ENCODE measurements at regions not wholly inside any gene's neighbourhood (a gene's known extent, or its start where the extent isn't known, plus 50 kb on each side); places are given as distances from the start of the nearest gene placed in this dataset.
A peak's percentile ranks its signal among the peaks of the same experiment; 100 is the strongest.
"Not testable (repeated sequence)": the region's sequence is repeated elsewhere in the genome, so short reads cannot be mapped to it uniquely, and the experiment has no call there.

DNA sequence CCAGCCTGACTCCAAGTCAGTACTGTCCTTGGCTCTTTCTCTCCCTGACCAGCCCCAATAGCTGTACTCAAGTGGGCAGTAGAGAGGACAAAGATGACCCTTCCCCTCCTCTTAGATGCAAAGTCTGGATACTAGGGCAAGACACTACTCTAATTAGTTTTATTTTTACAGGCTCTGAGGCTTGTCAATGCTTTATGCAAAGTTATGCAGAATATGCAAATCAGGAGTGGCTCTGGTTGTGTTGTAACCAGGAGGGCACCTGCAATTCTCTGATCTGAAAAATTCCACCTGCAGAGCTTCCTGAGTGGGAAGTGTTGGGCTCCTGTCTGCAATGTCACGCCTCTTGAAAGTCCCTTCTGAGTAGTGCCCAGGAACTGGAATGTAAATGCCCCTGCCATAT, 201.5 kb downstream of the RGS3 start:
- no peak for DNase-seq

- no peak for DNase-seq
Observed at GRCh38 chr9:113665756-113666155, 202.2 kb downstream of the RGS3 start.

DNA sequence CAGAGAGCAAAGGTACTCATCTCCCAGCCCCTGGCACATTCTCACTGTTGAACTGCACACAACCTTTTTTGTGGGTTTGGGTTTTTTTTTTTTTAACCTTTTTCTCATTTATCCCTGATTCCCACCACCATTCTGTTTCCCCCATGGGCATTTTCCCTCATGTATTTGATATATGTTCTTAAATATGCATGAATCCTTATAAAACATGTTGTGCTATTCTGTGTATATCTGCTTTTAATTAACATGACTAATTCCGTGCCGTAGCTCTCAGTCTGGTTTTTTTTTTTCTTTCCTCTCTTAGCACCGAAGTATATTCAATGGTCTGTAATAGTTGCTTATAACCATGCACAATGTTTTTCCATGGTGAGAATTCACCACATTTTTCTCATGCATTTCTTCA, 204.5 kb downstream of the RGS3 start:
- DNase-seq, result no peak

- no peak for DNase-seq
Observed at GRCh38 chr9:113669522-113670115, 206.1 kb downstream of the RGS3 start.

DNA sequence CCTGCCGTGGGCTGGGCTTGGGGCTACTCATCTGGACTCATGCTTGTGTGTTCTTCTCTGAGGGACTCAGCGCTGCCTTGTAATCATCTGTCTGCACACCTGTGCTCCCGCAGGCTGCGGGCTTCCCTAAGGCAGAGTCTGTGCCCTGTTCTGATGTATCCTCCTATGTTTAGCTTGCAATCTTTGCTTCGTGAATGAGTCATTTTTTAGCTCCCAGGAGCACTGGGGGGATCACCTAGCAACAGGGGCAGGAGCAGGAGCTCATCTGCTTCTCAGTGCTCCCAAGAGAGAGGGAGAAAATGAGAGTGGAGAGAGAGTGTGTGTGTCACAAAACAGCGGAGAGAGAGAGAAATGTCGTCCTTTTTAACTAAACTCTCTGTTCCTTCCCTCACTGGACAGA, 202.4 kb upstream of the ZNF618 start:
- DNase-seq, result no peak

DNA sequence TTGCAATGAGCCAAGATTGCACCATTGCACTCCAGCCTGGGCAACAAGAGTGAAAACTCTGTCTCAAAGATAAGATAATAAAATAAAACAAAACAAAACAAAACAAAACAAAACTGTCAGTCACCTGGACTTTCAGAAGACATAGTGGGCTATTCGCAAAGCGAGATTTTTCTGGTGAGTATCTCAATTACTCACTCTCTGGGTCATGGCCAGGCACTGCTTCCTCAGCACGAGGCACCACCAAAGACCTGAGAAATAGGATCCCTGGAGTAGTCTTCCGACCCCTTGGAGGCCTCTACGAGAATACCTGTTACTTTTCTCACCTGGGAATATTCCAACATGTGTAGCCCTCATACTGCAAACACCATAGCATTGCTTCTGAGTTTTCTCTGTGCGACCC, 201.7 kb upstream of the ZNF618 start:
- DNase-seq, result no peak

DNA sequence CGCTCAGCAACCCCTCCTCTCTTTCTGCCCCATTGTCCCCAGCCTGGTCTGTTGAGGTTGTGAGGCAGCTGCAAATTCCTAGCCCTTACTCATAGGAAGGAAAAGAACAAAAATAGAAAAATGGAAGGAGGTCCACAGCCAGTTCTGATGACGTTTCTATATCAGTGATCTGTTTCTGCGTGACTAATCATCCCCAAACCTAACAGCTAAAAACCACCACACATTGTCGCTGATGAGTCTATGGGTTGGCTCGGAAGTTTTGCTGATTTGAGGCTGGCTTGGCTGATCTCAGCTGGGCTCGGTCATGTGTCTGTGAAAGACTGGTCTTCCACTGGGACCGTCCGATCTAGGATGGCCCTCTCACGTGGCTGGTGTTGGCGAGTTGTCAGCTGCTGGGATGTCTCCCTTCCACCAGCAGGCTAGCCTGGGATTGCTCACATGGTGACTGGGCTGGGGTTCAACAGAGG, 200.6 kb upstream of the ZNF618 start:
- DNase-seq, result no peak

DNA sequence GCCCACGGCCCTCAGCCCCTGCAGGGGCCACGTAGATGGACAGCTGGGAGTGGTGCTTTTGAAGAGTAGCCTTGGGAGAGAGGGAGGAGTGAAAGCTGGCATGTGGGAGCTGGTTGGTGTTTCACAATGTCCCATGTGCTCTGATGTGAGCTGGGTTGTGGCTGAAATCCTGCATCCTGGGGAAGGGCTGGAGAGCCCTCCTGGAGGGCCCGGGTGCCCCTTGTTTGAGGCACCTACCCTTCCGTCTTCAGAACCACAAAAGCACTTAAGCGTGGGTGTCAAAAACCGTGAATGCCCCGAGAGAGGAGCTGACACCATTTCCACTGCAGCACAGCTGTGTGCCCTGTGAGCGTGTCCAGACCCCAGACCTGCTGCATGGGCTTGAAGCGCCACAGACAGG, 199.1 kb upstream of the ZNF618 start:
- DNase-seq, result no peak

- no peak for DNase-seq
Observed at GRCh38 chr9:113677569-113677968, 198.5 kb upstream of the ZNF618 start.

GRCh38 chr9:113678119-113678858, 197.8 kb upstream of the ZNF618 start:
- no peak for DNase-seq

GRCh38 chr9:113678859-113679256, 197.3 kb upstream of the ZNF618 start:
- no peak for DNase-seq

GRCh38 chr9:113682297-113682771, 193.8 kb upstream of the ZNF618 start:
- DNase-seq, result peak; percentile 76

DNA sequence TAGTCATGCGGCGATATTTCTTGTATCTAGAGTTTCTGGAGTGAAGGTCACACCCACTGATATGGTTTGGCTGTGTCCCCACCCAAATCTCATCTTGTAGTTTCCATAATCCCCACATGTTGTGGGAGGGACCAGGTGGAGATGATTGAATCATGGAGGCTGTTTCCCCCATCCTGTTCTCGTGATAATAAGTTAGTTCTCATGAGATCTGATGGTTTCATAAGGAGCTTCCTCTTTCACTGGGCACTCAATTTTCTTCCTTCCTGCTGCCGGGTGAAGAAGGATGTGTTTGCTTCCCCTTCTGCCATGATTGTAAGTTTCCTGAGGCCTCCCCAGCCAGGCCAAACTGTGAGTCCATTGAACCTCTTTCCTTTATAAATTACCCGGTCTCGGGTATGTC, 190.5 kb upstream of the ZNF618 start:
- DNase-seq, result not testable (repeated sequence)

DNA sequence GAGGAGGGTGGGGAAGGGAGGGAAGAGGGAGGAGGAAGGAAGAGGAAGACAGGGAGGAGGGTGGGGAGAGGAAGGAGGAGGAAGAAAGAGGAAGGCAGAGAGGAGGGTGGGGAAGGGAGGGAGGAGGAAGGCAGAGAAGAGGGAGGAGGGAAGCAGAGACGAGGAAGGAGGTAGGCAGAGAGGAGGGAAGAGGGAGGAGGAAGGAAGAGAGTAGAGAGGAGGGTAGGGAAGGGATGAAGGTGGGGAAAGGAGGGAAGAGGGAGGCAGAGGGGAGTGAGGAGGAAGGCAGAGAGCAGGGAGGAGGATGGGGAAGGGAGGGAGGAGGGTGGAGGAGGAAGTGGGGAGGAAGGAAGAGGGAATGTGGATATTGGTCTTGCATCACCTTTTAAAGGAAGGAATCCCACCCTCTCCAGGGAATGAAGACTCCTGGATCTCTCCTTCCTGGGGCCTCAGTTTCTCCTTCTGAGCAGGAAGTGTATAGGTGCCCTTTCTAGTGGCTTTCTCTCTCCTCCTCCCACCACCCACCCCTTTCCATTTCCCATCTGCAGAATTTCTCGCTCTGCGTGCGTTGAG, 188.9 kb upstream of the ZNF618 start:
- no peak for DNase-seq

GRCh38 chr9:113687680-113688371, 188.3 kb upstream of the ZNF618 start:
- no peak for DNase-seq

GRCh38 chr9:113690055-113690740, 185.9 kb upstream of the ZNF618 start:
- DNase-seq, result peak; percentile 41

- no peak for DNase-seq
Observed at GRCh38 chr9:113692256-113692655, 183.9 kb upstream of the ZNF618 start.

DNA sequence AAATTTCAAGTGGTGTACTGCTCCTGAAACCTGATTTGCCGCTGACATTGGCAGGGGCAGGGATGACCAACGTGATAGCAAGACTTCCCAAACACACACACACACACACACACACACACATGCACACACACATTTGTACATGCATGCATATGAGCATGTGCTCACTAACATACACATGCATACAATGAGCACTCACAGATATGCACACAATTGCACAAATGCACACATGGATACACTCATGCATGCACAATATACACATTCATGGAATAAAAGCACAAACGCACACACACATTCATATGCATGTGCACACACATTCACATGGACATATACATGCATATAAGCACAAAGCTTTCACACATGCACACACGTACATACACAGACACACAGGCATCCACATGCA, 181.2 kb upstream of the ZNF618 start:
- DNase-seq, result no peak

GRCh38 chr9:113695440-113695851, 180.7 kb upstream of the ZNF618 start:
- DNase-seq, result no peak

DNA sequence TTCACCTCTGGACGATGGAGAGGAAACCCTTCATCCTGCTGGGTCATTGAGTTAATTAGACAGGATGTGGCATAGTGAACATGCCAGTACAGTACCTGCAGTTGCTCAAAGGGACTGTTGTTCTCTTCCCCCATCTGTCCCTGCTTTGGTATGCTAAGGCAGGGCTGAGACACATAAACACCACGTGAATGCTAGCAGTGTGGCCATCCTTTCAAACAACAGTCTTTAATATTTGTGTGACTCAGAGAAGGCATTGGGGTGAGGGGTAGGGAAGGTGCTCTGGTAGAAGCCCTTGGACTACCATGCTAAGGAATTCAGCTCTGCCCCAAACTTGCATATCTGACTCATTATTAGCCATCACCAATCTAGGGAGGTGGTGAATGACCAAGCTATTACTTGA, 180.2 kb upstream of the ZNF618 start:
- DNase-seq, result no peak

GRCh38 chr9:113701774-113702755, 174.0 kb upstream of the ZNF618 start:
- DNase-seq, result peak; percentile 27
